IMR-90 (cell line): ENCODE measurements at regions not wholly inside any gene's neighbourhood (a gene's known extent, or its start where the extent isn't known, plus 50 kb on each side); places are given as distances from the start of the nearest gene placed in this dataset.
A peak's percentile ranks its signal among the peaks of the same experiment; 100 is the strongest.

Experiments
- ATAC-seq: fragments of 200-7000 bp; cut with Tn5 transposase; 2 replicates; pipeline ENCODE4 v1.9.1; 2020; ENCODE audit warnings: low read depth, mild to moderate bottlenecking, moderate library complexity
- BruUV-seq: library from RNA; stranded (reverse); fragments of 400-500 nt; replicated peaks from 2 replicates; lab custom pipeline; 2021; lab: Mats Ljungman, UMichigan
- CTCF ChIA-PET: fragments of 300-600 bp; formaldehyde crosslinking; extraction: SDS; loops from one replicate; lab custom pipeline; 2021; ENCODE audit warnings: antibody characterized with exemption; lab: Yijun Ruan, JAX
- POLR2A ChIA-PET: fragments of 300-600 bp; sonication (Branson Sonifier 250); formaldehyde crosslinking; loops from one replicate; lab custom pipeline; 2022; ENCODE audit warnings: antibody characterized with exemption; ENCODE audit not compliant: unreplicated experiment; lab: Charles Lee
- DNase-seq: peaks from one replicate; pipeline ENCODE4 v3.0.0; 2013
- H2AFZ ChIP-seq: replicated peaks from 2 replicates; pipeline ENCODE3; 2013; ENCODE audit warnings: low read length, mild to moderate bottlenecking; ENCODE audit not compliant: poor library complexity
- H2AK5ac ChIP-seq: 2 replicates; pipeline ENCODE4 v1.6.1; 2013; ENCODE audit warnings: low read depth, low read length, inconsistent platforms
- H2AK9ac ChIP-seq: replicated peaks from 2 replicates; pipeline ENCODE3; 2013; ENCODE audit warnings: mild to moderate bottlenecking, low read depth, low read length, moderate library complexity; ENCODE audit not compliant: poor library complexity
- H2BK120ac ChIP-seq: 2 replicates; pipeline ENCODE4 v1.6.1; 2013; ENCODE audit warnings: low read depth, low read length, inconsistent platforms
- H2BK15ac ChIP-seq: 3 replicates; pipeline ENCODE4 v1.6.1; 2013; ENCODE audit warnings: low read depth, low read length, inconsistent platforms
- H2BK20ac ChIP-seq: 2 replicates; pipeline ENCODE4 v1.6.1; 2013; ENCODE audit warnings: low read depth, mild to moderate bottlenecking, inconsistent platforms, low read length, moderate library complexity
- H2BK5ac ChIP-seq: 2 replicates; pipeline ENCODE4 v1.6.1; 2013; ENCODE audit warnings: mild to moderate bottlenecking, low read depth, low read length, inconsistent platforms; ENCODE audit not compliant: poor library complexity, severe bottlenecking
- H3K14ac ChIP-seq: replicated peaks from 2 replicates; pipeline ENCODE4 v1.6.1; 2013; ENCODE audit warnings: low read depth, low read length, inconsistent platforms
- H3K18ac ChIP-seq: 2 replicates; pipeline ENCODE4 v1.6.1; 2013; ENCODE audit warnings: low read depth, low read length, control low read depth
- H3K23ac ChIP-seq: 2 replicates; pipeline ENCODE4 v1.6.1; 2013; ENCODE audit warnings: low read depth, low read length, inconsistent platforms
- H3K27ac ChIP-seq: 2 replicates; pipeline ENCODE4 v1.5.1; 2013; ENCODE audit warnings: mild to moderate bottlenecking, control low read depth, low read length; ENCODE audit not compliant: insufficient read depth
- H3K27me3 ChIP-seq: 2 replicates; pipeline ENCODE4 v1.6.1; 2013; ENCODE audit warnings: low read length; ENCODE audit not compliant: control insufficient read depth, insufficient read depth
- H3K36me3 ChIP-seq: 2 replicates; pipeline ENCODE4 v1.6.1; 2013; ENCODE audit warnings: low read length, mixed read lengths; ENCODE audit not compliant: control insufficient read depth, insufficient read depth
- H3K4ac ChIP-seq: 2 replicates; pipeline ENCODE4 v1.6.1; 2013; ENCODE audit warnings: low read depth, low read length, inconsistent platforms
- H3K4me1 ChIP-seq: 2 replicates; pipeline ENCODE4 v1.6.1; 2013; ENCODE audit warnings: low read length, mixed read lengths; ENCODE audit not compliant: control insufficient read depth, insufficient read depth
- H3K4me2 ChIP-seq: 2 replicates; pipeline ENCODE4 v1.6.1; 2013; ENCODE audit warnings: low read depth, mild to moderate bottlenecking, control low read depth, low read length, moderate library complexity
- H3K4me3 ChIP-seq: 2 replicates; pipeline ENCODE4 v1.5.1; 2013; ENCODE audit warnings: low read depth, mild to moderate bottlenecking, control low read depth, low read length, moderate library complexity; ENCODE audit not compliant: insufficient read depth
- H3K56ac ChIP-seq: 2 replicates; pipeline ENCODE4 v1.6.1; 2013; ENCODE audit warnings: low read length, inconsistent platforms; ENCODE audit not compliant: insufficient read depth; ENCODE audit errors: extremely low read depth
- H3K79me1 ChIP-seq, 2 experiments: 2 replicates each; pipeline ENCODE4 v1.6.1; 2013; ENCODE audit warnings: low read length in 2 of 2, inconsistent platforms in 1 of 2, low read depth in 1 of 2
- H3K9ac ChIP-seq: 2 replicates; pipeline ENCODE4 v1.6.1; 2013; ENCODE audit warnings: low read depth, low read length, control low read depth
- H3K9me1 ChIP-seq: 2 replicates; pipeline ENCODE4 v1.6.1; 2013; ENCODE audit warnings: low read length, inconsistent platforms; ENCODE audit not compliant: insufficient read depth
- H3K9me3 ChIP-seq: 2 replicates; pipeline ENCODE4 v1.6.1; 2013; ENCODE audit warnings: low read length; ENCODE audit not compliant: control insufficient read depth, insufficient read depth
- H4K20me1 ChIP-seq: 2 replicates; pipeline ENCODE4 v1.6.1; 2013; ENCODE audit warnings: low read length, inconsistent platforms; ENCODE audit not compliant: insufficient read depth
- H4K5ac ChIP-seq: 2 replicates; pipeline ENCODE4 v1.6.1; 2013; ENCODE audit warnings: mild to moderate bottlenecking, low read depth, low read length, control low read depth
- H4K8ac ChIP-seq, 2 experiments: 2 replicates each; pipeline ENCODE4 v1.6.1; 2013; ENCODE audit warnings: low read depth in 2 of 2, low read length in 2 of 2, control low read depth in 1 of 2, inconsistent platforms in 1 of 2
- H4K91ac ChIP-seq: 2 replicates; pipeline ENCODE4 v1.6.1; 2013; ENCODE audit warnings: low read depth, low read length, inconsistent platforms; ENCODE audit not compliant: insufficient read depth
- FOS ChIP-seq: fragments of 150-350 bp; IDR thresholded peaks from 2 replicates; pipeline ENCODE4 v1.6.1; 2016; ENCODE audit warnings: low read depth, low read length
- NFE2L2 ChIP-seq: fragments of 150-350 bp; IDR thresholded peaks from 2 replicates; pipeline ENCODE4 v1.6.1; 2016; ENCODE audit warnings: low read depth, mild to moderate bottlenecking, low read length
- WGBS, 2 experiments: methylation state at CpG; one replicate each; pipeline versions ENCODE4 v1.1.5 to v1.1.7; 2013; ENCODE audit warnings: missing lambda C conversion rate in 2 of 2; ENCODE audit not compliant: insufficient read length in 1 of 2; ENCODE audit errors: extremely low coverage in 2 of 2; 5-methylcytosine and 5-hydroxymethylcytosine counted together
- dilution Hi-C: fragments of 300-500 bp; cut with HindIII; formaldehyde crosslinking; loops from one replicate; pipeline ENCODE4 v1.14.3; 2018; ENCODE audit warnings: low sequenced_read_pairs; ENCODE audit not compliant: unreplicated experiment
- in situ Hi-C: fragments of 300-500 bp; cut with MboI; formaldehyde crosslinking; loops from 3 replicates; pipeline ENCODE4 v1.14.3; 2019; ENCODE audit warnings: low sequenced_read_pairs, inconsistent platforms, mixed read lengths
- intact Hi-C: fragments of 100-400 bp; cut with micrococcal nuclease; formaldehyde crosslinking; loops from 2 replicates; pipeline ENCODE4 v1.10.0; 2022

DNA sequence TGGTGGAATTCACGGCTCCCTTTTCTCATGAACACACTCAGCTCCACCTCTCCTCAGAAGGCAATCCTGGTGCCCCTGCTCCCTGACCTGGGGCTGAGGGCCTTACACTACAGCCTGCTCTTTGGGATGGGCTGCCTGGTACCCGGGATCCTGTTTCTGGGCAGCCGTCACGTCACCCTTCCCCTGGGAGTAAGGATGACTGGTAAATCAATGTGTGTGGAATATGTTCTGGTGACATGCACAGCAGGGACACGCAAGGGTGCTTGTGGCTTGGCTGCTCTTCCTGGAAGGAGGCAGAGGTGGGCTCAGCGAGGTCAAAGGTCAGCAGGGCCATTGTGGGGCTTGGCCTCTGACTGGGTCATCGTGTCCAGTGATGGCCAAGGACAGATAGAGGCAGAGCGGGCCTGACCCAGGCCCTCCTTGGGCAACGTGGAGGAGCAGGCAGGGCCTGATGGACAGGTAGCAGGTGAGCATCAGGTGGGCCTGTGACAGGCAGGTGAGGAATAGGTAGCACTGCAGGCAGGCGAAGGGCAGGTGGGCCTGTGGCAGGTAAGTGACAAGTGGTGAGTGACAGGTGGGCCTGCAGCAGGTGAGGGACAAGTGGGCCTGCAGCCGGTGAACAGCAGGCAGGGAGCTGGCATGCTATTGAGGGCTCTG lies 399.4 kb upstream of the IRX4 start:
- no peak overlapping the region for H2BK120ac ChIP-seq
- no peak overlapping the region for H2BK5ac ChIP-seq
- H3K4me2 ChIP-seq = no peak overlapping the region
- TF ChIP-seq FOS = no peak
- no peak for TF ChIP-seq NFE2L2
- H3K9me3 ChIP-seq = peaks cover 32% of the 10 kb centered on the region
- no peaks in the 10 kb centered on the region for H4K20me1 ChIP-seq
- no peak overlapping the region for H3K27ac ChIP-seq
- H4K91ac ChIP-seq = no peak overlapping the region
- no peak overlapping the region for H4K8ac ChIP-seq
- no peak overlapping the region for H3K4ac ChIP-seq
- no peaks in the 10 kb centered on the region for H3K9me1 ChIP-seq
- in situ Hi-C loops = no loop called here
- intact Hi-C loops = no loop called here
- H3K4me3 ChIP-seq = no peak overlapping the region
- POLR2A ChIA-PET = no interaction called here
- 49% methylated on average over 3 of the region's 11 CpGs; no CpG with 5 or more reads in 1 of the 2 experiments for WGBS, 2 experiments
- ATAC-seq (no peak), DNase-seq (no peak)
- H3K14ac ChIP-seq = no peak overlapping the region
- H3K27me3 ChIP-seq = no peaks in the 10 kb centered on the region
- no peak overlapping the region for H2BK20ac ChIP-seq
- H3K23ac ChIP-seq = no peak overlapping the region
- H3K36me3 ChIP-seq = no peaks in the 10 kb centered on the region
- H2AFZ ChIP-seq = peak overlapping the region; percentile 2
- CTCF ChIA-PET = no interaction called here
- H4K5ac ChIP-seq = no peak overlapping the region
- no peaks in the 10 kb centered on the region for H3K4me1 ChIP-seq
- no peak overlapping the region for H3K9ac ChIP-seq
- no peak overlapping the region for H2AK9ac ChIP-seq
- no peak overlapping the region for H3K18ac ChIP-seq
- H3K79me1 ChIP-seq = no peaks in the 10 kb centered on the region
- H2BK15ac ChIP-seq = no peak overlapping the region
- BruUV-seq = no TSS peak
- H2AK5ac ChIP-seq = no peak overlapping the region
- dilution Hi-C loops = no loop called here
- no peak overlapping the region for H3K56ac ChIP-seq
